Caco-2 (cell line): ENCODE measurements at regions not wholly inside any gene's neighbourhood (a gene's known extent, or its start where the extent isn't known, plus 50 kb on each side); places are given as distances from the start of the nearest gene placed in this dataset.

Source experiments
- BruUV-seq: library from RNA; stranded (reverse); fragments of 400-500 nt; replicated peaks from 2 replicates; lab custom pipeline; 2021; lab: Mats Ljungman, UMichigan
- CTCF ChIA-PET: fragments of 300-600 bp; sonication (Branson Sonifier 250); formaldehyde crosslinking; loops from one replicate; lab custom pipeline; 2022; ENCODE audit warnings: antibody characterized with exemption; lab: Charles Lee
- POLR2A ChIA-PET: fragments of 300-600 bp; sonication (Branson Sonifier 250); formaldehyde crosslinking; loops from one replicate; lab custom pipeline; 2022; ENCODE audit warnings: antibody characterized with exemption; lab: Charles Lee
- DNase-seq, 2 experiments: peaks; one replicate each; pipeline versions ENCODE4 v3.0.0 to v3.0.0-alpha.2; 2020 to 2022
- H3K27me3 ChIP-seq: replicated peaks from 2 replicates; pipeline ENCODE4 v1.6.0; 2011; ENCODE audit warnings: low read length; ENCODE audit not compliant: control insufficient read depth, insufficient read depth
- H3K36me3 ChIP-seq: 2 replicates; pipeline ENCODE4 v1.5.1; 2011; ENCODE audit warnings: low read length; ENCODE audit not compliant: control insufficient read depth, insufficient read depth
- H3K4me1 ChIP-seq: fragments of 250-450 bp; sonication (Bioruptor Pico); 2 replicates; pipeline ENCODE4 v1.5.1; 2020; ENCODE audit warnings: mild to moderate bottlenecking
- H3K4me3 ChIP-seq: 2 replicates; pipeline ENCODE4 v1.5.1; 2011; ENCODE audit warnings: low read depth, mild to moderate bottlenecking, control low read depth, low read length
- H3K9me3 ChIP-seq: fragments of 250-450 bp; sonication (Bioruptor Pico); 2 replicates; pipeline ENCODE4 v1.5.1; 2020; ENCODE audit warnings: mild to moderate bottlenecking, moderate library complexity
- H3K27ac Mint-ChIP-seq: one replicate; pipeline ENCODE4 v1.8.0; 2022; ENCODE audit warnings: mixed read lengths; ENCODE audit not compliant: unreplicated experiment
- H3K27me3 Mint-ChIP-seq: one replicate; pipeline ENCODE4 v1.8.0; 2022; ENCODE audit warnings: mixed read lengths; ENCODE audit not compliant: insufficient read depth, unreplicated experiment
- H3K36me3 Mint-ChIP-seq: one replicate; pipeline ENCODE4 v1.8.0; 2022; ENCODE audit warnings: mild to moderate bottlenecking, mixed read lengths; ENCODE audit not compliant: insufficient read depth, unreplicated experiment
- H3K4me1 Mint-ChIP-seq: one replicate; pipeline ENCODE4 v1.8.0; 2022; ENCODE audit warnings: low read depth, mixed read lengths; ENCODE audit not compliant: unreplicated experiment
- H3K4me3 Mint-ChIP-seq: one replicate; pipeline ENCODE4 v1.8.0; 2022; ENCODE audit warnings: mild to moderate bottlenecking, moderate library complexity, mixed read lengths; ENCODE audit not compliant: unreplicated experiment
- H3K9me3 Mint-ChIP-seq: one replicate; pipeline ENCODE4 v1.8.0; 2022; ENCODE audit warnings: mixed read lengths; ENCODE audit not compliant: unreplicated experiment
- intact Hi-C: fragments of 100-400 bp; cut with micrococcal nuclease; formaldehyde crosslinking; loops from one replicate; pipeline ENCODE4 v1.10.0; 2022; ENCODE audit not compliant: unreplicated experiment
- TF ChIP-seq, protein P1 (sequence below), 2 experiments: fragments of 200-600 bp in 1 of 2; IDR thresholded peaks; 1 replicate in 1 of 2; 2 replicates in 1 of 2; pipeline versions ENCODE4 v1.5.1 to v1.8.0; 2011 to 2022; ENCODE audit warnings: antibody characterized with exemption in 1 of 2, control low read depth in 1 of 2, inconsistent platforms in 1 of 2, low read depth in 1 of 2, low read length in 1 of 2, mild to moderate bottlenecking in 1 of 2, moderate library complexity in 1 of 2; ENCODE audit not compliant: insufficient read depth in 1 of 2, severe bottlenecking in 1 of 2, unreplicated experiment in 1 of 2

DNA sequence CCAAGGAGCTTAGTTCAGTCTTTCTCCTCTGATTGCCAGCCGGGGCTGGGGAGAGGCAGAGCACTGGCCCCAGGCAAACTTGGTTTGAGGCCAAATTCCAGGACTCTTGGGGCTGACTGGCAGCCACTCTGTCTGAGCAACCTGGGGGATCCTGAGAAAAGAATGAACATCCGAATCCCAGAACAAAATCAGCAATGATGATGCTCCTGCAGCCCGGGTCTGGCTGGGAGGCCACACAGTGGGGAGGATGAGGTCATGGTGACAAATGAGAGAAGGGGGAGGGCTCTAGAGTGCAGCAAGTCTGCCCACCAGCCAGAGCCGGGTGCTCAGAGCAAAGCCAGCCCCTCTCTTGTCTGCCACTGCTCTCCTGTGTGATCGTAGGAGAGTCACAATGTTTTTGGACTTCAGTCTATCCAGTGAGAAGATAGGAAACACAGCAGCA, 71.8 kb upstream of the PAX6 start:
- Histone ChIP-seq H3K9me3 (no peaks in the 10 kb centered on the region), H3K4me3 (no peak overlapping the region), H3K4me1 (no peaks in the 10 kb centered on the region), H3K36me3 (no peaks in the 10 kb centered on the region), H3K27me3 (no peaks in the 10 kb centered on the region)
- ChIA-PET CTCF (no interaction called here), POLR2A (no interaction called here)
- no peak for DNase-seq
- no peaks in the 10 kb centered on the region for H3K9me3 Mint-ChIP-seq
- no TSS peak for BruUV-seq
- TF ChIP-seq, protein P1, sequence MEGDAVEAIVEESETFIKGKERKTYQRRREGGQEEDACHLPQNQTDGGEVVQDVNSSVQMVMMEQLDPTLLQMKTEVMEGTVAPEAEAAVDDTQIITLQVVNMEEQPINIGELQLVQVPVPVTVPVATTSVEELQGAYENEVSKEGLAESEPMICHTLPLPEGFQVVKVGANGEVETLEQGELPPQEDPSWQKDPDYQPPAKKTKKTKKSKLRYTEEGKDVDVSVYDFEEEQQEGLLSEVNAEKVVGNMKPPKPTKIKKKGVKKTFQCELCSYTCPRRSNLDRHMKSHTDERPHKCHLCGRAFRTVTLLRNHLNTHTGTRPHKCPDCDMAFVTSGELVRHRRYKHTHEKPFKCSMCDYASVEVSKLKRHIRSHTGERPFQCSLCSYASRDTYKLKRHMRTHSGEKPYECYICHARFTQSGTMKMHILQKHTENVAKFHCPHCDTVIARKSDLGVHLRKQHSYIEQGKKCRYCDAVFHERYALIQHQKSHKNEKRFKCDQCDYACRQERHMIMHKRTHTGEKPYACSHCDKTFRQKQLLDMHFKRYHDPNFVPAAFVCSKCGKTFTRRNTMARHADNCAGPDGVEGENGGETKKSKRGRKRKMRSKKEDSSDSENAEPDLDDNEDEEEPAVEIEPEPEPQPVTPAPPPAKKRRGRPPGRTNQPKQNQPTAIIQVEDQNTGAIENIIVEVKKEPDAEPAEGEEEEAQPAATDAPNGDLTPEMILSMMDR (IDR thresholded peaks at IDR 0.05; ENCODE audit: insufficient read depth in 1 of 2, low read depth in 1 of 2, low read length in 1 of 2, severe bottlenecking in 1 of 2, unreplicated experiment in 1 of 2), result no peak
- no peak overlapping the region for H3K4me3 Mint-ChIP-seq
- H3K27me3 Mint-ChIP-seq, result peaks cover 18% of the 10 kb centered on the region
- intact Hi-C loops, result no loop called here
- H3K4me1 Mint-ChIP-seq, result no peaks in the 10 kb centered on the region
- H3K36me3 Mint-ChIP-seq, result no peaks in the 10 kb centered on the region
- H3K27ac Mint-ChIP-seq, result no peak overlapping the region

DNA sequence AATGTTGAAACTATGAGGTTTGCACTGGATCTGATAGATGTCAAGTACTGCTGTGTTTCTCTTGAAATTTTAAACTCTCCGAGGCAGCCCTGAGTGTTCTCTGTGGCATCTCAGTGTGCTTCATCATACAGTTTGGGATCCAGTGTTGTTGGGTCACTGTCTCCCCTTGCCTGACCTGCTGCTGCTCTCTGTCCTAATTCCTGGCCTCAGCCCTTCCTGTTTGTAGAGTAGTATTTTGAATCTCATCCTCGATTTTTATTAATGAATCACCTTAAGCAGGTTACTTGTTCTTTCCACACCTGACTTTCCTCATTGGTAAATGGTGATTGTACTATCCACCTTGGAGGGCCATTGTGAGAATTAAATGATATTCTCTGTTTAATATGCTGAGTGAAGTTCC, 70.7 kb upstream of the PAX6 start:
- intact Hi-C loops, result no loop called here
- ChIA-PET CTCF (no interaction called here), POLR2A (no interaction called here)
- Mint-ChIP-seq H3K27me3 (peaks cover 11% of the 10 kb centered on the region), H3K4me1 (no peaks in the 10 kb centered on the region), H3K9me3 (no peaks in the 10 kb centered on the region), H3K4me3 (no peak overlapping the region), H3K36me3 (no peaks in the 10 kb centered on the region), H3K27ac (no peak overlapping the region)
- TF ChIP-seq, protein P1 (IDR thresholded peaks at IDR 0.05; ENCODE audit: insufficient read depth in 1 of 2, low read depth in 1 of 2, low read length in 1 of 2, severe bottlenecking in 1 of 2, unreplicated experiment in 1 of 2), result no peak
- no peaks in the 10 kb centered on the region for H3K4me1 ChIP-seq
- no peak overlapping the region for H3K4me3 ChIP-seq
- no peaks in the 10 kb centered on the region for H3K9me3 ChIP-seq
- no peaks in the 10 kb centered on the region for H3K36me3 ChIP-seq
- BruUV-seq, result no TSS peak
- DNase-seq, result no peak
- H3K27me3 ChIP-seq, result no peaks in the 10 kb centered on the region

DNA sequence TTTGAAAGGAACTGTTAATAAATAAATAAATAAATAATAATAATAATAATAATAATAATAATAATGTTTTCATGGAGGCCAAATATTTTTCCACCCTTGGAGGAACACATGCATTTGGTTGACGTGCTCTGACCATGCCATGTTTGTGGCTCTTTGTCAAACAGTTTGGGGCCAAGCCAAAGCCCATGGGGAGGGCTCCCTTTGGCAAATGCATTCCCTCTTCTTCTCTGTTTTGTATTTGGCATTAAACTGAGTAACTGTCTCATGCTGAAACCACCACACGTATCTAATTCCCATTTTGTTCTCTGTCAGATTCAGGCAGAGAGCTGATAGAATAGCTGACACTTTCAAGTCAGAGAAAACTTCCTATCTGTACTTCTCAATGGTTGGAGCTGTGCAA, 68.6 kb upstream of the PAX6 start:
- Mint-ChIP-seq H3K9me3 (no peaks in the 10 kb centered on the region), H3K27me3 (peaks cover 17% of the 10 kb centered on the region), H3K4me1 (no peaks in the 10 kb centered on the region), H3K4me3 (no peak overlapping the region), H3K36me3 (no peaks in the 10 kb centered on the region), H3K27ac (no peak overlapping the region)
- Histone ChIP-seq H3K4me3 (no peak overlapping the region), H3K9me3 (no peaks in the 10 kb centered on the region), H3K4me1 (no peaks in the 10 kb centered on the region), H3K27me3 (no peaks in the 10 kb centered on the region), H3K36me3 (no peaks in the 10 kb centered on the region)
- POLR2A ChIA-PET, result no interaction called here
- intact Hi-C loops, result no loop called here
- CTCF ChIA-PET, result no interaction called here
- TF ChIP-seq, protein P1 (IDR thresholded peaks at IDR 0.05; ENCODE audit: insufficient read depth in 1 of 2, low read depth in 1 of 2, low read length in 1 of 2, severe bottlenecking in 1 of 2, unreplicated experiment in 1 of 2), result no peak
- DNase-seq, result no peak
- no TSS peak for BruUV-seq
